Fibroblast of skin of left biceps (primary cell): ENCODE measurements at regions not wholly inside any gene's neighbourhood (a gene's known extent, or its start where the extent isn't known, plus 50 kb on each side); places are given as distances from the start of the nearest gene placed in this dataset.
"Not testable (repeated sequence)": the region's sequence is repeated elsewhere in the genome, so short reads cannot be mapped to it uniquely, and the experiment has no call there.

Experiments used
- DNase-seq, 2 experiments: peaks; one replicate each; pipeline ENCODE4 v3.0.0-alpha.2; 2013; ENCODE audit warnings: low read depth in 2 of 2

GRCh38 chr2:234161932-234162331, 111.4 kb downstream of the SPP2 start:
- no peak for DNase-seq

- no peak for DNase-seq
Observed at GRCh38 chr2:234158812-234159211, 108.3 kb downstream of the SPP2 start.

GRCh38 chr2:234157817-234158588, 107.5 kb downstream of the SPP2 start:
- DNase-seq: no peak

DNA sequence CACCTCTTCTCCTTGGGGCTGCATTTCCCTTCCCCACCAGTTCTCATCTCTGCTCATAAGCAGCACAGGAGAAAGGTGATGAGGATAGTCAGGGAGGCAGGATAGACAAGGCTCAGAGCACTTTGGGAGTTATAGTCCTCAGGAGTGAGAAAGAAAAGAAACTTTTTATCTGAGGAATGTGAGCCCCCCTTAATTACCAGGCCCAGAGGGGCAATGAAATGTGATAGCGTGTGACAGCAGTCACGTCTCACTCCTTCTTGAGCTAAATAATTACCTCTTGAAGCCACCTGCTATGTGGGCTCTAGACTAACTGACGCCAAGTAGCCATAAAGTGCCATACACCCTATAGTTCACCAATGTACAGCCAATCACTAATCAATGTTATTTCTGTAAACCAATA, 105.8 kb downstream of the SPP2 start:
- DNase-seq: no peak

DNA sequence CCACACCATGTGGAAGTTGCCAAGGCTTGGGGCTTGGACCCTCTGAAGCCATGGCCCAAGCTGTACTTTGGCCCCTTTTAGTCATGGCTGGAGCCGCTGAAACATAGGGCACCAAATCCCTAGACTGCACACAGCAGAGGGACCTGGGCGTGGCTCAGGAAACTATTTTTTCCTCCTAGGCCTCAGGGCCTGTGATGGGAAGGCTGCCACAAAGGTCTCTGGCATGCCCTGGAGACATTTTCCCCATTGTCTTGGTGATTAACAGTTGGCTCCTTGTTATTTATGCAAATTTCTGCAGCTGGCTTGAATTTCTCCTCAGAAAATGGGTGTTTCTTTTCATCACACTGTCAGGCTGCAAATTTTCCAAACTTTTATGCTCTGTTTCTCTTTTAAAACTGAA, 102.3 kb downstream of the SPP2 start:
- not testable (repeated sequence) for DNase-seq

GRCh38 chr2:234147335-234147861, 96.9 kb downstream of the SPP2 start:
- DNase-seq: no peak

GRCh38 chr2:234146087-234146826, 95.8 kb downstream of the SPP2 start:
- DNase-seq: peak; percentile 82 to 87

GRCh38 chr2:234145511-234145910, 95.0 kb downstream of the SPP2 start:
- DNase-seq: no peak

- DNase-seq: no peak
Observed at GRCh38 chr2:234145057-234145456, 94.6 kb downstream of the SPP2 start.

DNA sequence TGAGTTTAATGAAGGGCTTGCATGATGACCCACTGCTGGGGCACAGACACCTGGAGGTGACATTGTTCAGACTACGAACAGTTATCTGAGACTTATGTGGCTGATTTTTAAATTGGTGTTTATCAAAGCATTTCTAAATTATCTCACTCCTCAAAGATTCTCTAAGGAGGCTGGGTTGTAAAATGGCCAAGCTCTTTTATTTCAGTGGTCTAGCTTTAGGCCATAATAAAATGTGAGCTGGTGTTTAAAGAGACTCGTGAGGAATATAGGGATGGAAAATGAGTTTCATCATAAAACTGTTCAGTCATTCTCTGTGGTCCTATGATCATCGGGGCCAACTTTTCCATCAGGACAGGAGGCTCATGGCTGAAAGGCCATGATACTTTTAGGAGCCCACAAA, 93.4 kb downstream of the SPP2 start:
- no peak for DNase-seq

DNA sequence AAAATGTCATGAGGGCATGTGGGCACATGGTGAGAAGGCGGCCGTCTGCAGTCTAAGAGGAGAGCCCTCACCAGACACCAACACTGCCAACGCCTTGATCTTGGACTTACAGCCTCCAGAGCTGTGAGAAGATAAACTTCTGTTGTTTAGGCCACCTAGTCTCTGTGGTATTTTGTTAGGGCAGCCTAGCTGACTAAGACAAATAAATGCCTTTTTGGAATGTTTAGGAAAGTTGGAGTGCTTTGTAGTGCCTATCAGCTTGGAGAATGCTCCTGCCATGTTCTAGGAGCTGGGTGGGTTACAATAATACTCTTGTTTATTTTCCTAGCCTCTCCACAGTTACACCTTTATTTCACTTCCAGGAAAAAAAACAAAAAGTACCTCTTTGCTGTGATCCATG, 92.0 kb downstream of the SPP2 start:
- DNase-seq: no peak

DNA sequence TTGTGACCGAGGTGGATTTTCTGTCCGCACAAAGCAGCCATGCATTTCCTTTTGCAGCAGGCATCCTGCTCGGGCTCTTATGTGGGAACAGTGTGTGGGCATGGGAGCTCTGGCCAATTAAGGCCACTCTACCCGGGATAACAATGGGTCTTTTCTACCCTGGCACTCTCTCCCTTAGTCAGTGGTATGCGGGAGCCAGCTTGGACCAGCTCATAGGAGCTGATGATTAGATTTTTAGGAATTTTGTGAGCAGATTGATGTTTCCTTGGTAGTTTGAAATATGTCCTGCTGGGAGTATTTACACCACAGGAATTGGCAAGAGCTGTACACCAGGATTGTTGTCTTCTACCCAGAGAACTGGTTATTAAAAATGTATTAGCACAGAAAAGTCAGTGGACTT, 89.3 kb downstream of the SPP2 start:
- no peak for DNase-seq

DNA sequence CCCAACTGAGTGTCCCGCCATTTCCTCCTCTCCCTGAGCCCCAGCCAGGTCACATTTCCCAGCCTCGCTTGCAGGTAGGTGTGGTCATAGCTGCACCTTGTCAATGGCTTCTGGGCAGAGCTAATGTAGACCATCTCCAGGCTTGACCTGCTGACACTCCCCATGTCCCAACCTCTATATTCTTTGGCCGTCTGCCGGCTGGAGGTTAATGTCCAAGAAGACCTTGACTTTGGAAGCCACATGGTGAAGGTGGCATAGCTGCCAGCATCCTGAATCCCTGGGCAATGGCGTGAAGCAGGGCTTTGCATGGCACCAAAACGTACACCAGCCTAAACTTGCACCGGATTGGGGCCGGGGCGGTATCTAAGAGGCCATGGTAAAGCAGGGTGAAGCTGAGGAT, 88.3 kb downstream of the SPP2 start:
- no peak for DNase-seq

- DNase-seq: no peak
Observed at GRCh38 chr2:234137400-234138014, 87.0 kb downstream of the SPP2 start.

DNA sequence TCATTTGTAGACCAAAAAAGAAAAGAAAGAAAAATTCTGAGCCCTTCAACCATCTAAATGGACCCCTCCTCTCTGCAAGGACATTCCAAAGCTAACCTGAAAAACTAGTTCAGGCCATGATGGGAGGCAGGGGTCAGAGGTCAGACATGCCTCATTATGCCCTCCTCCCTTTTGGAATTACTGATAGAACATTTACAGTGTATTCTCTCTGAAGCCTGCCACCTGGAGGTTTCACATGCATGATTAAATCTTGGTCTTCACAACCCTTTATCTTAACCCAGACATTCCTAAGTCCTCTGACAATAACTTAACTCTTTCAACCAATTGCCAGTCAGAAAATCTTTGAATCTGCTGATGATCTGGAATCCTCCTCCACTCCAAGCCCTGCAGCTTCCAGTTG, 86.0 kb downstream of the SPP2 start:
- no peak for DNase-seq

DNA sequence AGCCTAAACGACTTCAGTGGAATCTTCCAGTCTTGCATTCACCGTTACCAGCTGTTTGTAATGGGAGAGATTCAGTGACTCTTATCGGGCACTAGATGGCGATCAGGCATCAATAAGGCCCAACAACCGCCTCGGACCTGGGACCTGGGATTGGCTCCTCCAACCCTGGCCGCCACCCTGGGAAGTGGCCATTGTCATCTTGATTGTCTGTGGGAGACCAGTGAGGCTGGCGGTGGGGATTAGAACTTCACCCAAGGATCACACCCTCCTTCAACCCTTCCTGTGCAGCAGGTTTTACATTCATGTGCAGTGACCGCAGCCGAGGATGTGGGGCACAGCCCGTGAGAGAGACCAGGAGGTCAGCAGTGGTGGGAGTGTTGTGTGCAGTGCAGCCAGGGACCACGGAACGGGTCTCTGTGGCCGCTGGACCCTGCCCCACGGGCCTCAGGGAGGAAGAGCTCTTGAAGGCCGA, 85.3 kb downstream of the SPP2 start:
- peak; percentile 51 to 58 for DNase-seq

DNA sequence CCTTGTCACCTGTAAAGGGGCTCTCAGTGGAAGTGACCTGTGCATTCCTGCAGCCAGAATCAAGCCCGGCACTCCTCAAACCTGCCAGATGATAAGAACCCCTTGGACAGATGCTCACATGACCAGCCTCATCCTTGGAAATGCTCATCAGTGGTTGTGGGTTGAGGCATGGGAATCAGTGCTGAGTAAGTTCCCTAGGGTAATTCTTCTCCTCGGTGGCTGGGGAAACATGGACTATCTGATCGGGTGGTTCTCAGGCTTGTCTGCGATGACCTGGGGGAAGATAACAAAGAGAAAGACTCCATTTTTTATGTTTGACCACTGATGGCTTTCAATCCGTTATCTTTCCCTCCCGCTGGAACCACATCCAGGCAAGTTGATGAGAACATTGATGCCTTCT, 84.0 kb downstream of the SPP2 start:
- DNase-seq: no peak

DNA sequence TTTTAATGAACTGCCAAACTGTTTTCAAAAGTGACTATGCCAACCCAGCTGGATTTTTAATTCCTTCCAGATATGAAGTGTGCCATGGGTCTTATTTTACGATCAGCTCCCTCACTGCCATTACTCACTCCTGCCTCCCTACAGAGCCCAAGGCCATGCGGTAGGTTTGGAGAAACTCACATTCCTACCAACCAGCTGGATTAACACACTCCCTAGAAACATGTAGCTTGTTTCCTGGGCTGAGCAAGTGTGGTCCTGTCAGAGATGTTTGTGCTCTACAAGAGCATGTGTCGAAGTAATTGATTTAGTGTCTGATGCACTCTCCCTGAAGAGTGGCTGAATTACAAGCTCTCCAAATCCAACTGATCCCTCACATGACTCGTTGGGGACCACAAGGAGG, 82.5 kb downstream of the SPP2 start:
- peak; percentile 45 to 53 for DNase-seq

- DNase-seq: no peak
Observed at GRCh38 chr2:234130777-234131181, 80.3 kb downstream of the SPP2 start.

DNA sequence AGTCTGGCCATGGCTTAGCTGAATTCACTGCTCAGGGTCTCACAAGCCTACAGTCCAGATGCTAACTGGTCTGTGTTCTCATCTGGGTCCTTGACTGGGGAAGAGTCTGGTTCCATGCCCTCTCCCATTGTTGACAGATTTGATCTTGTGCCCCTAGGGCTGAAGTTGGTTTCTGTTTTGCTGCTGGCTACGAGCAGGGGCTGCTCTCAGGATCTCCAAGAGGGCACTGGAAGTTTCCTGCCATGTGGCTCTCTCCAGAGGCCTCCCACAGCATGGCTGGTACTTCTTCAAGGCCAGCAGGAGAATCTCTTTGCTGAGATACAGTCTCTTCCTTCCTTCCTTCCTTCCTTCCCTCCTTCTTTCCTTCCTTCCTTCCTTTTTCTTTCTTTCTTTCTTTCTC, 78.1 kb downstream of the SPP2 start:
- DNase-seq: no peak
